A673 (cell line): ENCODE measurements at regions not wholly inside any gene's neighbourhood (a gene's known extent, or its start where the extent isn't known, plus 50 kb on each side); places are given as distances from the start of the nearest gene placed in this dataset.

Experiments
- BruUV-seq: library from RNA; stranded (reverse); fragments of 400-500 nt; replicated peaks from 2 replicates; lab custom pipeline; 2021; lab: Mats Ljungman, UMichigan
- CTCF ChIA-PET: fragments of 300-600 bp; sonication (Branson Sonifier 250); formaldehyde crosslinking; loops from one replicate; lab custom pipeline; 2022; ENCODE audit warnings: antibody characterized with exemption; lab: Charles Lee
- POLR2A ChIA-PET: fragments of 300-600 bp; sonication (Branson Sonifier 250); formaldehyde crosslinking; loops from one replicate; lab custom pipeline; 2022; ENCODE audit warnings: antibody characterized with exemption; ENCODE audit not compliant: low non-redundant PET; lab: Charles Lee
- DNase-seq: peaks from one replicate; pipeline ENCODE4 v3.0.0-alpha.2; 2015; ENCODE audit warnings: low spot score
- H3K27ac ChIP-seq: fragments of 200-600 bp; sonication (generic); 2 replicates; pipeline ENCODE4 v1.5.1; 2016; ENCODE audit warnings: mixed run types, low read depth, mild to moderate bottlenecking, mixed read lengths, antibody characterized with exemption, low read length; ENCODE audit not compliant: poor library complexity, severe bottlenecking
- H3K27me3 ChIP-seq: fragments of 200-600 bp; sonication (generic); replicated peaks from 2 replicates; pipeline ENCODE4 v1.6.1; 2017; ENCODE audit warnings: mixed run types, low read depth, mild to moderate bottlenecking, mixed read lengths, antibody characterized with exemption, low read length; ENCODE audit not compliant: insufficient read depth, poor library complexity
- H3K36me3 ChIP-seq: fragments of 200-600 bp; sonication (generic); 2 replicates; pipeline ENCODE4 v1.6.1; 2016; ENCODE audit warnings: mixed run types, mild to moderate bottlenecking, mixed read lengths, antibody characterized with exemption, low read length; ENCODE audit not compliant: insufficient read depth, poor library complexity, severe bottlenecking
- H3K4me1 ChIP-seq: fragments of 200-600 bp; sonication (generic); 2 replicates; pipeline ENCODE4 v1.6.1; 2017; ENCODE audit warnings: mixed run types, mild to moderate bottlenecking, mixed read lengths, antibody characterized with exemption, low read length; ENCODE audit not compliant: insufficient read depth, poor library complexity, severe bottlenecking
- H3K4me3 ChIP-seq: fragments of 200-600 bp; sonication (generic); 2 replicates; pipeline ENCODE4 v1.5.1; 2016; ENCODE audit warnings: low read depth, mixed run types, mild to moderate bottlenecking, mixed read lengths, low read length; ENCODE audit not compliant: poor library complexity, severe bottlenecking
- H3K9me3 ChIP-seq: fragments of 200-600 bp; sonication (generic); 2 replicates; pipeline ENCODE4 v1.6.1; 2016; ENCODE audit warnings: mixed run types, low read depth, mild to moderate bottlenecking, mixed read lengths, antibody characterized with exemption, low read length; ENCODE audit not compliant: poor library complexity, severe bottlenecking
- CTCF ChIP-seq: fragments of 300-800, 200-600 bp; sonication (generic); conservative IDR thresholded peaks from 2 replicates; pipeline ENCODE4 v1.5.1; 2017; ENCODE audit warnings: low read depth, mild to moderate bottlenecking, antibody characterized with exemption, low read length, moderate library complexity, mixed read lengths
- EZH2 ChIP-seq: fragments of 200-600 bp; sonication (generic); IDR thresholded peaks from 2 replicates; pipeline ENCODE4 v1.6.1; 2017; ENCODE audit warnings: borderline replicate concordance, low read depth, mild to moderate bottlenecking, mixed read lengths, antibody characterized with exemption, low read length; ENCODE audit not compliant: poor library complexity, severe bottlenecking
- intact Hi-C: fragments of 100-400 bp; cut with micrococcal nuclease; formaldehyde crosslinking; loops from one replicate; pipeline ENCODE4 v1.10.0; 2022; ENCODE audit not compliant: unreplicated experiment

GRCh38 chr1:223039990-223040389, 103.1 kb downstream of the TLR5 start:
- Histone ChIP-seq H3K4me1 (no peaks in the 10 kb centered on the region), H3K27me3 (no peaks in the 10 kb centered on the region), H3K4me3 (no peak overlapping the region), H3K9me3 (peaks cover under 1% of the 10 kb centered on the region), H3K36me3 (no peaks in the 10 kb centered on the region), H3K27ac (no peak overlapping the region)
- ChIA-PET CTCF (no interaction called here), POLR2A (no interaction called here)
- intact Hi-C loops, result no loop called here
- TF ChIP-seq CTCF, result no peak
- no peak for TF ChIP-seq EZH2
- no TSS peak for BruUV-seq
- no peak for DNase-seq

- H3K9me3 ChIP-seq, result peaks cover 6% of the 10 kb centered on the region
- CTCF ChIA-PET, result no interaction called here
- no peaks in the 10 kb centered on the region for H3K4me1 ChIP-seq
- H3K27me3 ChIP-seq, result no peaks in the 10 kb centered on the region
- TF ChIP-seq EZH2 (no peak), CTCF (no peak)
- H3K36me3 ChIP-seq, result no peaks in the 10 kb centered on the region
- BruUV-seq, result no TSS peak
- H3K4me3 ChIP-seq, result no peak overlapping the region
- no peak for DNase-seq
- intact Hi-C loops, result no loop called here
- POLR2A ChIA-PET, result interaction anchor here (0.6 kb wide), 1 partner anchor 716 kb away, joined by 6 read pairs; no protein-coding TSS in a partner anchor
- no peak overlapping the region for H3K27ac ChIP-seq
These were observed 101.6 kb downstream of the TLR5 start for GRCh38 chr1:223041481-223041880.

GRCh38 chr1:223045164-223045957, 97.7 kb downstream of the TLR5 start:
- CTCF ChIA-PET, result no interaction called here
- no peaks in the 10 kb centered on the region for H3K4me1 ChIP-seq
- no peak for TF ChIP-seq EZH2
- TF ChIP-seq CTCF, result no peak
- no peak overlapping the region for H3K27ac ChIP-seq
- DNase-seq, result no peak
- no peaks in the 10 kb centered on the region for H3K36me3 ChIP-seq
- intact Hi-C loops, result no loop called here
- peaks cover 6% of the 10 kb centered on the region for H3K9me3 ChIP-seq
- H3K4me3 ChIP-seq, result no peak overlapping the region
- no TSS peak for BruUV-seq
- no peaks in the 10 kb centered on the region for H3K27me3 ChIP-seq
- POLR2A ChIA-PET, result no interaction called here
